T-helper 22 cell (primary cell): ENCODE measurements at regions not wholly inside any gene's neighbourhood (a gene's known extent, or its start where the extent isn't known, plus 50 kb on each side); places are given as distances from the start of the nearest gene placed in this dataset.
A peak's percentile ranks its signal among the peaks of the same experiment; 100 is the strongest.

Experiments
- DNase-seq: peaks from one replicate; pipeline ENCODE4 v3.0.0-alpha.2; 2020; ENCODE audit warnings: low read depth

- DNase-seq: no peak
These were observed 173.2 kb upstream of the GRIP1 start for GRCh38 chr12:66852091-66852490.

- no peak for DNase-seq
These were observed 173.9 kb upstream of the GRIP1 start for GRCh38 chr12:66852765-66853164.

GRCh38 chr12:66859751-66860440 is 181.0 kb upstream of the GRIP1 start:
- DNase-seq: no peak

GRCh38 chr12:66860752-66861750 is 182.2 kb upstream of the GRIP1 start:
- DNase-seq: peak; percentile 4

- no peak for DNase-seq
These were observed 183.6 kb upstream of the GRIP1 start for GRCh38 chr12:66862356-66862985.

- DNase-seq: no peak
These were observed 184.4 kb upstream of the GRIP1 start for GRCh38 chr12:66863276-66863675.

GRCh38 chr12:66877925-66878324 is 199.0 kb upstream of the GRIP1 start:
- DNase-seq: no peak

- DNase-seq: no peak
These were observed 200.5 kb upstream of the GRIP1 start for GRCh38 chr12:66879409-66879808.

GRCh38 chr12:66881386-66881785 is 202.5 kb upstream of the GRIP1 start:
- no peak for DNase-seq

- DNase-seq: no peak
These were observed 205.2 kb upstream of the GRIP1 start for GRCh38 chr12:66884091-66884490.

- no peak for DNase-seq
These were observed 206.4 kb upstream of the GRIP1 start for GRCh38 chr12:66885115-66885875.

GRCh38 chr12:66896797-66897196 is 217.9 kb upstream of the GRIP1 start:
- DNase-seq: no peak

GRCh38 chr12:66898700-66899469 is 220.0 kb upstream of the GRIP1 start:
- DNase-seq: no peak

GRCh38 chr12:66899588-66899987 is 220.7 kb upstream of the GRIP1 start:
- no peak for DNase-seq

GRCh38 chr12:66900616-66901015 is 221.7 kb upstream of the GRIP1 start:
- no peak for DNase-seq

GRCh38 chr12:66901138-66901932 is 222.5 kb upstream of the GRIP1 start:
- DNase-seq: no peak

- no peak for DNase-seq
These were observed 223.1 kb upstream of the GRIP1 start for GRCh38 chr12:66902020-66902419.

- DNase-seq: no peak
These were observed 225.0 kb upstream of the GRIP1 start for GRCh38 chr12:66903782-66904396.

- no peak for DNase-seq
These were observed 226.3 kb upstream of the GRIP1 start for GRCh38 chr12:66905201-66905600.
